ENCODE measurements at regions not wholly inside any gene's neighbourhood (a gene's known extent, or its start where the extent isn't known, plus 50 kb on each side); places are given as distances from the start of the nearest gene placed in this dataset.

GRCh38 chr17:72494566-72494965 is 373.7 kb downstream of the SOX9 start:
- TF ChIP-seq GATA2 (IDR thresholded peaks at IDR 0.05; ENCODE audit: low read depth, low read length) (no peak), GATA3 (IDR thresholded peaks at IDR 0.05; ENCODE audit: low read depth, low read length) (no peak)
